ENCODE measurements at regions not wholly inside any gene's neighbourhood (a gene's known extent, or its start where the extent isn't known, plus 50 kb on each side); places are given as distances from the start of the nearest gene placed in this dataset.
"Not testable (repeated sequence)": the region's sequence is repeated elsewhere in the genome, so short reads cannot be mapped to it uniquely, and the experiment has no call there.

GRCh38 chr2:62654876-62655359 lies 50.6 kb upstream of the EHBP1 start:
- no peaks in the 10 kb centered on the region for H3K27me3 Mint-ChIP-seq (ENCODE audit: unreplicated experiment)
- H3K36me3 Mint-ChIP-seq (ENCODE audit: low read depth, unreplicated experiment): no peaks in the 10 kb centered on the region
- DNase-seq (ENCODE audit: low spot score): no peak
- H3K27ac Mint-ChIP-seq (ENCODE audit: unreplicated experiment): no peak overlapping the region
- H3K4me3 Mint-ChIP-seq (ENCODE audit: unreplicated experiment): no peak overlapping the region
- TF ChIP-seq CTCF (IDR thresholded peaks at IDR 0.05; ENCODE audit: unreplicated experiment): no peak
- H3K9me3 Mint-ChIP-seq (ENCODE audit: unreplicated experiment): no peaks in the 10 kb centered on the region
- H3K4me1 Mint-ChIP-seq (ENCODE audit: unreplicated experiment): peaks cover 16% of the 10 kb centered on the region

GRCh38 chr2:62654423-62654791 lies 51.1 kb upstream of the EHBP1 start:
- no peak for DNase-seq (ENCODE audit: low spot score)
- Mint-ChIP-seq H3K27me3 (ENCODE audit: unreplicated experiment) (no peaks in the 10 kb centered on the region), H3K36me3 (ENCODE audit: low read depth, unreplicated experiment) (no peaks in the 10 kb centered on the region), H3K9me3 (ENCODE audit: unreplicated experiment) (no peaks in the 10 kb centered on the region), H3K27ac (ENCODE audit: unreplicated experiment) (no peak overlapping the region), H3K4me1 (ENCODE audit: unreplicated experiment) (peaks cover 16% of the 10 kb centered on the region), H3K4me3 (ENCODE audit: unreplicated experiment) (no peak overlapping the region)
- no peak for TF ChIP-seq CTCF (IDR thresholded peaks at IDR 0.05; ENCODE audit: unreplicated experiment)

GRCh38 chr2:62653582-62654422 lies 51.7 kb upstream of the EHBP1 start:
- peaks cover 16% of the 10 kb centered on the region for H3K4me1 Mint-ChIP-seq (ENCODE audit: unreplicated experiment)
- H3K27ac Mint-ChIP-seq (ENCODE audit: unreplicated experiment): no peak overlapping the region
- H3K36me3 Mint-ChIP-seq (ENCODE audit: low read depth, unreplicated experiment): no peaks in the 10 kb centered on the region
- no peak for TF ChIP-seq CTCF (IDR thresholded peaks at IDR 0.05; ENCODE audit: unreplicated experiment)
- no peak for DNase-seq (ENCODE audit: low spot score)
- no peak overlapping the region for H3K4me3 Mint-ChIP-seq (ENCODE audit: unreplicated experiment)
- H3K9me3 Mint-ChIP-seq (ENCODE audit: unreplicated experiment): no peaks in the 10 kb centered on the region
- no peaks in the 10 kb centered on the region for H3K27me3 Mint-ChIP-seq (ENCODE audit: unreplicated experiment)

GRCh38 chr2:62649087-62649486 lies 56.4 kb upstream of the EHBP1 start:
- H3K36me3 Mint-ChIP-seq (ENCODE audit: low read depth, unreplicated experiment); H3K27ac Mint-ChIP-seq (ENCODE audit: unreplicated experiment): not testable (repeated sequence)

GRCh38 chr2:62643100-62643471 lies 62.4 kb upstream of the EHBP1 start:
- no peak overlapping the region for H3K4me3 Mint-ChIP-seq (ENCODE audit: unreplicated experiment)
- TF ChIP-seq CTCF (IDR thresholded peaks at IDR 0.05; ENCODE audit: unreplicated experiment): no peak
- H3K27ac Mint-ChIP-seq (ENCODE audit: unreplicated experiment): no peak overlapping the region
- H3K4me1 Mint-ChIP-seq (ENCODE audit: unreplicated experiment): peaks cover 2% of the 10 kb centered on the region
- no peaks in the 10 kb centered on the region for H3K27me3 Mint-ChIP-seq (ENCODE audit: unreplicated experiment)
- H3K36me3 Mint-ChIP-seq (ENCODE audit: low read depth, unreplicated experiment): no peaks in the 10 kb centered on the region
- no peak for DNase-seq (ENCODE audit: low spot score)
- H3K9me3 Mint-ChIP-seq (ENCODE audit: unreplicated experiment): no peaks in the 10 kb centered on the region

More at GRCh38 chr2:62649087-62649486, 56.4 kb upstream of the EHBP1 start:
- DNase-seq (ENCODE audit: low spot score); H3K9me3 Mint-ChIP-seq (ENCODE audit: unreplicated experiment); H3K4me1 Mint-ChIP-seq (ENCODE audit: unreplicated experiment); H3K4me3 Mint-ChIP-seq (ENCODE audit: unreplicated experiment); H3K27me3 Mint-ChIP-seq (ENCODE audit: unreplicated experiment): not testable (repeated sequence)
